ENCODE measurements at regions not wholly inside any gene's neighbourhood (a gene's known extent, or its start where the extent isn't known, plus 50 kb on each side); places are given as distances from the start of the nearest gene placed in this dataset.

DNA sequence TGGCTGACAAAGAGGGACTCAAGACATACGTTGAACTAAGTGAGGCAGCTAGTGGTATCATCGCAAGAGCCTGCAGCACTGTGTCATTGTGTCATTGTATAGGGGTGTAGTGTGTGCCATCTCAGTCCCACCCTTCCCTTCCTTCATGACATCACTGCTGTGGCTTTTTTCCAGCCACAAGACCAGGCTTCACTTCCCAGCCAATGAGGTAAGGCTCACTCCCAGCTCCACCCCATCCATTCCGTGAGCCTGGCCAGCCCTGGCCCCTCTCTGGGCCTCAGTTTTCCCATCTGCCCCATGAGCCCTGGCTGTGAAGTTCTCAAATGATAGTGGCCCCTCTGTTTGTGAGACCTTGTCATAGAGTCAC is 134.3 kb upstream of the ZMIZ1 start:
- Histone ChIP-seq H3K4me1 (ENCODE audit: control insufficient read depth in 1 of 2, insufficient read depth in 2 of 2, low read depth in 1 of 2, low read length in 1 of 2) (peaks cover 22 to 62% of the 10 kb centered on the region in 2 experiments), H2AFZ (ENCODE audit: low read depth) (no peak overlapping the region), H3K4me2 (no peak overlapping the region), H3K9me2 (no peaks in the 10 kb centered on the region), H3K36me3 (replicated peaks in 1 of 2; ENCODE audit: control insufficient read depth in 1 of 2, insufficient read depth in 2 of 2, low read length in 1 of 2) (no peaks in the 10 kb centered on the region), H3K9me3 (no peaks in the 10 kb centered on the region), H4K20me1 (ENCODE audit: insufficient read depth) (no peaks in the 10 kb centered on the region), H3K79me2 (ENCODE audit: insufficient read depth) (no peaks in the 10 kb centered on the region), H3K27ac (ENCODE audit: low read depth in 2 of 2, low read length in 1 of 2) (no peak overlapping the region), H3F3A (replicated peaks; ENCODE audit: insufficient read depth) (peaks cover 12% of the 10 kb centered on the region), H3K9ac (no peak overlapping the region), H3K4me3 (ENCODE audit: low read depth in 2 of 2, low read length in 1 of 2) (no peak overlapping the region), H3K27me3 (ENCODE audit: insufficient read depth) (no peaks in the 10 kb centered on the region)
- TF ChIP-seq SMC3 (IDR thresholded peaks at IDR 0.05; ENCODE audit: low read depth, low read length): no peak
- no peak for TF ChIP-seq ELF1 (IDR thresholded peaks at IDR 0.05)
- no peak for TF ChIP-seq NRF1 (IDR thresholded peaks at IDR 0.05; ENCODE audit: low read depth, low read length)
- TF ChIP-seq, protein P1, sequence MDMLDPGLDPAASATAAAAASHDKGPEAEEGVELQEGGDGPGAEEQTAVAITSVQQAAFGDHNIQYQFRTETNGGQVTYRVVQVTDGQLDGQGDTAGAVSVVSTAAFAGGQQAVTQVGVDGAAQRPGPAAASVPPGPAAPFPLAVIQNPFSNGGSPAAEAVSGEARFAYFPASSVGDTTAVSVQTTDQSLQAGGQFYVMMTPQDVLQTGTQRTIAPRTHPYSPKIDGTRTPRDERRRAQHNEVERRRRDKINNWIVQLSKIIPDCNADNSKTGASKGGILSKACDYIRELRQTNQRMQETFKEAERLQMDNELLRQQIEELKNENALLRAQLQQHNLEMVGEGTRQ (IDR thresholded peaks at IDR 0.05; ENCODE audit: borderline replicate concordance, low read depth, low read length): no peak
- TF ChIP-seq, protein P2, sequence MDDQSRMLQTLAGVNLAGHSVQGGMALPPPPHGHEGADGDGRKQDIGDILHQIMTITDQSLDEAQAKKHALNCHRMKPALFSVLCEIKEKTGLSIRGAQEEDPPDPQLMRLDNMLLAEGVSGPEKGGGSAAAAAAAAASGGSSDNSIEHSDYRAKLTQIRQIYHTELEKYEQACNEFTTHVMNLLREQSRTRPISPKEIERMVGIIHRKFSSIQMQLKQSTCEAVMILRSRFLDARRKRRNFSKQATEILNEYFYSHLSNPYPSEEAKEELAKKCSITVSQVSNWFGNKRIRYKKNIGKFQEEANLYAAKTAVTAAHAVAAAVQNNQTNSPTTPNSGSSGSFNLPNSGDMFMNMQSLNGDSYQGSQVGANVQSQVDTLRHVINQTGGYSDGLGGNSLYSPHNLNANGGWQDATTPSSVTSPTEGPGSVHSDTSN (IDR thresholded peaks at IDR 0.05): no peak
- no peak for TF ChIP-seq NFIC (IDR thresholded peaks at IDR 0.05; ENCODE audit: borderline replicate concordance)
- TF ChIP-seq, protein P3, sequence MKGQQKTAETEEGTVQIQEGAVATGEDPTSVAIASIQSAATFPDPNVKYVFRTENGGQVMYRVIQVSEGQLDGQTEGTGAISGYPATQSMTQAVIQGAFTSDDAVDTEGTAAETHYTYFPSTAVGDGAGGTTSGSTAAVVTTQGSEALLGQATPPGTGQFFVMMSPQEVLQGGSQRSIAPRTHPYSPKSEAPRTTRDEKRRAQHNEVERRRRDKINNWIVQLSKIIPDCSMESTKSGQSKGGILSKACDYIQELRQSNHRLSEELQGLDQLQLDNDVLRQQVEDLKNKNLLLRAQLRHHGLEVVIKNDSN (IDR thresholded peaks at IDR 0.05; ENCODE audit: borderline replicate concordance, low read depth): no peak
- no peak for TF ChIP-seq TEAD4 (IDR thresholded peaks at IDR 0.05; ENCODE audit: borderline replicate concordance, insufficient read depth)
- no peak for TF ChIP-seq SIN3A (IDR thresholded peaks at IDR 0.05; ENCODE audit: borderline replicate concordance, low read depth, low read length)
- TF ChIP-seq GABPA (IDR thresholded peaks at IDR 0.05; ENCODE audit: low read depth): no peak
- TF ChIP-seq TAF1 (IDR thresholded peaks at IDR 0.05; ENCODE audit: borderline replicate concordance, low read depth, low read length): no peak
- WGBS (ENCODE audit: low lambda C conversion rate): 100% methylated on average over 3 of the region's 3 CpGs
- ChIA-PET CTCF (no interaction called here), POLR2A (no interaction called here)
- DNase-seq: no peak

DNA sequence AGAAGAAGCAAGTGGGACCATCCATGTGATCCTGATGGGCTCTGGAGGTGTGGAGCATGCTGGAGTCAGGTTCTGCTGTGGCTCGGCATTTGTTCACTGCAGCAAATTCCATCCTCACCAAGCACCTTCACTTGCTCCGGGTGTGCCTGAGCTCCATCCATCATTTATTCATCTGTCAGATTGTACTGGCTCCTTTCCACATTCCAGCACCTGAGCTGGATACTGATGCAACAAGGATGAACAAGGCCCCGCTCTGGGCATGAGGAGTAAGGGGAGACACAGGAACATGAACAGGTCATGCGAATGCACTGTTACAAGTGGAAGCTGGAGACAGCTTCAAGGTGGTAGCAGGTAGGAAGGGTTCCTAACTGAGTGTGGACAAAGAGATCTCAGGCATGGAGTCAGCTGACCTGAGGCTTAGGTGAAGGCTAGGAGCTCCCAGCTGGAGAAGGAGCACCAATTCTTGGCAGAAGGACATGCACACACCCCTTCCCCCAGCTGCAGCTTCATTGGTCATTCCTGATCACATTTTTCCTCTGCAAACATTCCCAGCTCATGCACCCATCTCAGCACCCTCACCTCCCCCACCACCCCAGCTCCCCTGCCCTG is 133.7 kb upstream of the ZMIZ1 start:
- no peaks in the 10 kb centered on the region for H3K36me3 ChIP-seq (replicated peaks in 1 of 2; ENCODE audit: control insufficient read depth in 1 of 2, insufficient read depth in 2 of 2, low read length in 1 of 2)
- POLR2A ChIA-PET: no interaction called here
- H3K9ac ChIP-seq: no peak overlapping the region
- WGBS (ENCODE audit: low lambda C conversion rate): 93% methylated on average over 3 of the region's 4 CpGs
- no peaks in the 10 kb centered on the region for H3K79me2 ChIP-seq (ENCODE audit: insufficient read depth)
- H4K20me1 ChIP-seq (ENCODE audit: insufficient read depth): no peaks in the 10 kb centered on the region
- CTCF ChIA-PET: no interaction called here
- no peak overlapping the region for H2AFZ ChIP-seq (ENCODE audit: low read depth)
- no peak overlapping the region for H3K4me2 ChIP-seq
- no peak overlapping the region for H3K27ac ChIP-seq (ENCODE audit: low read depth in 2 of 2, low read length in 1 of 2)
- H3K9me3 ChIP-seq: no peaks in the 10 kb centered on the region
- H3K27me3 ChIP-seq (ENCODE audit: insufficient read depth): no peaks in the 10 kb centered on the region
- no peak overlapping the region for H3K4me3 ChIP-seq (ENCODE audit: low read depth in 2 of 2, low read length in 1 of 2)
- no peaks in the 10 kb centered on the region for H3K9me2 ChIP-seq
- peaks cover 22 to 62% of the 10 kb centered on the region in 2 experiments for H3K4me1 ChIP-seq (ENCODE audit: control insufficient read depth in 1 of 2, insufficient read depth in 2 of 2, low read depth in 1 of 2, low read length in 1 of 2)
- DNase-seq: no peak
- H3F3A ChIP-seq (replicated peaks; ENCODE audit: insufficient read depth): peaks cover 12% of the 10 kb centered on the region
- TF ChIP-seq NRF1 (IDR thresholded peaks at IDR 0.05; ENCODE audit: low read depth, low read length): no peak
- TF ChIP-seq EP300 (IDR thresholded peaks at IDR 0.05; ENCODE audit: borderline replicate concordance in 1 of 2, low read depth in 1 of 2, low read length in 1 of 2): no peak
- no peak for TF ChIP-seq FOXJ3 (CRISPR knock-in tag; IDR thresholded peaks at IDR 0.05)
- TF ChIP-seq, protein P4, sequence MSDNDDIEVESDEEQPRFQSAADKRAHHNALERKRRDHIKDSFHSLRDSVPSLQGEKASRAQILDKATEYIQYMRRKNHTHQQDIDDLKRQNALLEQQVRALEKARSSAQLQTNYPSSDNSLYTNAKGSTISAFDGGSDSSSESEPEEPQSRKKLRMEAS (IDR thresholded peaks at IDR 0.05; ENCODE audit: low read depth): no peak
- TF ChIP-seq YY1 (IDR thresholded peaks at IDR 0.05; ENCODE audit: low read depth): no peak
- TF ChIP-seq TAF1 (IDR thresholded peaks at IDR 0.05; ENCODE audit: borderline replicate concordance, low read depth, low read length): no peak
- TF ChIP-seq, protein P5, sequence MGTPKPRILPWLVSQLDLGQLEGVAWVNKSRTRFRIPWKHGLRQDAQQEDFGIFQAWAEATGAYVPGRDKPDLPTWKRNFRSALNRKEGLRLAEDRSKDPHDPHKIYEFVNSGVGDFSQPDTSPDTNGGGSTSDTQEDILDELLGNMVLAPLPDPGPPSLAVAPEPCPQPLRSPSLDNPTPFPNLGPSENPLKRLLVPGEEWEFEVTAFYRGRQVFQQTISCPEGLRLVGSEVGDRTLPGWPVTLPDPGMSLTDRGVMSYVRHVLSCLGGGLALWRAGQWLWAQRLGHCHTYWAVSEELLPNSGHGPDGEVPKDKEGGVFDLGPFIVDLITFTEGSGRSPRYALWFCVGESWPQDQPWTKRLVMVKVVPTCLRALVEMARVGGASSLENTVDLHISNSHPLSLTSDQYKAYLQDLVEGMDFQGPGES (IDR thresholded peaks at IDR 0.05; ENCODE audit: low read depth, low read length): no peak
- TF ChIP-seq, protein P2 (IDR thresholded peaks at IDR 0.05): no peak
- TF ChIP-seq, protein P6, sequence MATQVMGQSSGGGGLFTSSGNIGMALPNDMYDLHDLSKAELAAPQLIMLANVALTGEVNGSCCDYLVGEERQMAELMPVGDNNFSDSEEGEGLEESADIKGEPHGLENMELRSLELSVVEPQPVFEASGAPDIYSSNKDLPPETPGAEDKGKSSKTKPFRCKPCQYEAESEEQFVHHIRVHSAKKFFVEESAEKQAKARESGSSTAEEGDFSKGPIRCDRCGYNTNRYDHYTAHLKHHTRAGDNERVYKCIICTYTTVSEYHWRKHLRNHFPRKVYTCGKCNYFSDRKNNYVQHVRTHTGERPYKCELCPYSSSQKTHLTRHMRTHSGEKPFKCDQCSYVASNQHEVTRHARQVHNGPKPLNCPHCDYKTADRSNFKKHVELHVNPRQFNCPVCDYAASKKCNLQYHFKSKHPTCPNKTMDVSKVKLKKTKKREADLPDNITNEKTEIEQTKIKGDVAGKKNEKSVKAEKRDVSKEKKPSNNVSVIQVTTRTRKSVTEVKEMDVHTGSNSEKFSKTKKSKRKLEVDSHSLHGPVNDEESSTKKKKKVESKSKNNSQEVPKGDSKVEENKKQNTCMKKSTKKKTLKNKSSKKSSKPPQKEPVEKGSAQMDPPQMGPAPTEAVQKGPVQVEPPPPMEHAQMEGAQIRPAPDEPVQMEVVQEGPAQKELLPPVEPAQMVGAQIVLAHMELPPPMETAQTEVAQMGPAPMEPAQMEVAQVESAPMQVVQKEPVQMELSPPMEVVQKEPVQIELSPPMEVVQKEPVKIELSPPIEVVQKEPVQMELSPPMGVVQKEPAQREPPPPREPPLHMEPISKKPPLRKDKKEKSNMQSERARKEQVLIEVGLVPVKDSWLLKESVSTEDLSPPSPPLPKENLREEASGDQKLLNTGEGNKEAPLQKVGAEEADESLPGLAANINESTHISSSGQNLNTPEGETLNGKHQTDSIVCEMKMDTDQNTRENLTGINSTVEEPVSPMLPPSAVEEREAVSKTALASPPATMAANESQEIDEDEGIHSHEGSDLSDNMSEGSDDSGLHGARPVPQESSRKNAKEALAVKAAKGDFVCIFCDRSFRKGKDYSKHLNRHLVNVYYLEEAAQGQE (IDR thresholded peaks at IDR 0.05; ENCODE audit: low read depth, low read length): no peak
- TF ChIP-seq EZH2phosphoT487 (IDR thresholded peaks at IDR 0.05; ENCODE audit: borderline replicate concordance, low read depth): no peak
